ENCODE measurements at regions not wholly inside any gene's neighbourhood (a gene's known extent, or its start where the extent isn't known, plus 50 kb on each side); places are given as distances from the start of the nearest gene placed in this dataset.

DNA sequence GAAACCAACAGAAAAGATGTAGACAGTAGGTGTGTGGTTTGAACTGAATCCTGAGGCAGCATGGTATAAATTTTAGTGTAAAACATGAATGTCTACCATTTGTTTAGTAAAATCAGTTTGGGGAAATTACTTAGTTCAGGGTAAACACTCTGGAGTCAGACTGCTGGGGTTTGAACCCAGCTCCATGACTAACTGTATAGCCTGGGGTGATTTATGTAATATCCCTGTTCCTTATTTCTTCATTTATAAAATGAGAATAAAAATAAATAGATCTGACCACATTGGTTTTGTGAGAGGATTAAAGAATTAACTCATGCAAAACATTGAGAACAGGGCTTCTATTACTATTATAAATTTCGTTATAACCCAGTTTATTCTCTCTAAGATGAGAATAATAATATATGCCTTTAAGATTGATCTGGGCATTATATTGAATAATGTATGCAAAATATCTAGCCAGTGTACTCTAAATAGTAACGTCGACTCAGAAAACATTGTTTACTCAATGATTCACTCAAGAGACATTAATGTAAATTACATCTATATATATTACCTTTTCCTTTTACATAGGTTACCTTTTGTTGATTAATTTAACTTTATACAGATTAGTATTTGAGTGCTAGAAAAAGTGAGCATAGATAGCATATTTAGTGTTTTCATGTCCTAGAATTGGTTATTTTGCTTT is 120.6 kb upstream of the KCNJ16 start:
- no peak for DNase-seq

DNA sequence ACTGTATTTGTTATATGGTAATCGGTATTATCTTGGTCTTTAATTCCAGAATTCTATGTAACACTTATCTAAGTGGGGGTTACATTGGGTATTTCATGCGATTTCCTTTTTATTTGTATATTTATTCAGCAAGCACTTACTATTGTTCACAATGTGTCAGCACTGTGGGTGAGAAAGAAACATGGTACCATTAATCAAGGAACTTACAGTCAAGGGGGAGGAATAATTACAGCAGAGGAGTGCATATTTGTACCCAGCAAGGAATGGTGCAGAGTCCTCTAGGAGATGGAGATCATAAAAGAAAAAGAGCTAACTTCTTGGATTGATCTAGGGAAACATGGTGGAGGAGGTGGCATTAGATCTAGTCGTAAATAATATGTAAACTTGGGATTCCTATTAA is 117.0 kb upstream of the KCNJ16 start:
- DNase-seq: no peak

DNA sequence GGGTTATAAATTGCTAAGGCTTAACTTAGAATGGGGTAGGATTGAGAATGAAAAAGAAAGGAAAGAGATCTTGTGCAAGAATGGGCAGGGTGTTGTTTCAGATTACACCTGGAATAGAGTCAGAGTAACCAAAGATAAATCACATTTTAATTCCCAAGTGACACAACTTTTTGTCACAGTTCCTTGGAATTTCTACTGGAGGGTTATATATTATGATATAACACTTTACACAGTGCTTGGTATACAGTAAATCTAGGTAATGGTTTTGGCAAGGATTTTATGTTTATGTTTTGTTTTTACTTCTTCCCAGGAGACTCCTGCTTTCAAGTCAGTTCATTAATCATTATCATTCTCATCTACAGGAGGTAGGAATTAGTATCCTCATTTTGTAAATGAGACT is 115.7 kb upstream of the KCNJ16 start:
- DNase-seq: no peak

DNA sequence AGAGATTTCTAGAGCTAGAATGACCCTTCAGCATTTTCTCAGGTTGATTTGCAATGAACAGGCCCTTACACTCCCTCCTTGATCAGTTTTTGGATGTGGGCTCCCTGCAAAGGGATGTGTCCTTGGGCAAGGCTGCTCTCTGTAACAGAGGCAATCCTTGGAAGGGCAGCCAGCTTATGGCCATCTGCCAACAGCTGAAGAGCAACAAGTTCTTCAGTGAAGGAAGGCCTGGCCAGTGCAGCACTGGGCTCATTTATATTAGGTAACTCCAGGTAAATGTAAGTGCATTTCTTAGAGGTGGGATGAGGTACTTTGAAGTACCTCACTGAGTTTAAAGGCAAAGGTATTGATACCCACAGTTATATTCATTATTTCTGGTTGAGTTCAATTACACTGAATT is 114.3 kb upstream of the KCNJ16 start:
- DNase-seq: peak in 1 of 2 experiments; percentile 3

DNA sequence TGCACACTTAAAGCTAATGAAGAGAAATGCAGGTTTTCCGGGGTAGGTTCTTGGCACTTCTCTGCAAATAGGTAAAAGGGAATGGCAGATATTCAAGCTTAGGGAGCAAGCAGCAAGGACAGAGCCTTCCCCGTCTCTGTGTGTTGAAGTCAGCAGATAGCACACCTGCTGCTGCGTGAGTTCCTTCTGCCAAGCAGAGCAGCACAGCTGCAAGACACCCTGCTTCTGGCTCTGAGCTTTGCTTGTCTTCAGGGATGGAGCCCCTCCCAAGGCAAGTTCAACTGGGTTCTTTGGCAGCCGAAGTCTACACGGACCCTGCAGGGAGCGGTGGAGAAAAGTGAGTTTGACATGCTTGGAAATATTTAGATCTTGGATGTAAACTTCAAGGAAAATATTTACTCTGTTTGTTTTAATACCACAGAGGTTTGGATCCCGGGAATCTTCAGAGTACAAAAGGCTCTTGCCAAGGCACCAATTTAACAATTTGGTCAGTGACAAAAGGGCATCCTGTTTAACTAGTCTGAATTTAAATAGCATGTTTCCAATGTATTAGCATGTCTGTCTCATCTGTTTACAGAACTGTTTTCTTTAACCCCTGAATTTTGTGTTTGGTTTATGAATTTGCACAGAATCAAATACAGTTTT is 113.4 kb upstream of the KCNJ16 start:
- no peak for DNase-seq

DNA sequence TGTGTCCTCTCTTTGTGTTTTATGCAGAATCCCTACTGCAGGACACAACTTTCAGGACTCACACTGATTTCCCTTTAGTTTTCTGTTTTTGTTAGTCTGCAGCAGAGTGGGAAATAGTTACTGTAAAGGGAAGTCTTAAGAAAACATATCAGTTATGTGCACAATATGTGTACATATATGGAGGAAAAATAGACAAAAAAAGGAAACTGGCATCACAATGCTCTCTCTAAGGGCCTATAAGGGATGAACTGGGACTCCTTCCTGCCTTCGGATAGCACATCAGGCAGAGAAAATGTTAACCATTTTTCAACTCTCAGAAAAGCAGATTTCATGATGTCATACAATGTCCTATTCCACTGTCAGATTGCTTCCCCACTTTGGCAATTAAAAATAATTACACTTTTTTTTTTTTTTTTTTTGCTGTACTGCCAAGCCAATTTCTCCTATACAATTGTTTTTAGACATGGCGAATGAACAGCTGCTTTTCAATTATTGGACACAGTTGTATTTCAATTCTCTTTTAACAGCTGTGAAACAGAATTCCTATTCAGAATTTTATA is 112.5 kb upstream of the KCNJ16 start:
- DNase-seq: no peak

DNA sequence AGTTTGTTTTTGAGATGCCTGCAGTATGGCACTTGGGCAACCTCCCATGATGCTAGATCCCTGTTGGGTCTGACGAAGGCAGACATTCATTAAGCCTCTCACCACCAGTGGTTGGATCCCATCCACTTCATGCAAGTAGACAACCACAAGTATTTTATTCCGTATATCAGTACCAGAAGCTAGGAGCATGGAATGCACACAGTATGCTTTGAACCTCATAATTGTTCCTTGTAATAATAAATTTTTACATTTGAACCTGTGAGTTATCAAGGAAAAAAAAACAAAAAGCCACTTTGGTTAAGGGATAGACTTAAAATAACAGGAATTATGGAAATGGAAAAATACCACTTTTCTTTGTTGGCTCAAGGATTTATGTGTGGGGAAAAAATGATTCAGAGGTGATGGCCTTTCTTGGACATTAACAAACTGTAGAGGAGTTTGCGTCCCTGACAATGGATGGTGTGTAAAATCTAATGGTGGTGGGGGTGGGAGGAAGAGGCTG is 107.1 kb upstream of the KCNJ16 start:
- DNase-seq: no peak

DNA sequence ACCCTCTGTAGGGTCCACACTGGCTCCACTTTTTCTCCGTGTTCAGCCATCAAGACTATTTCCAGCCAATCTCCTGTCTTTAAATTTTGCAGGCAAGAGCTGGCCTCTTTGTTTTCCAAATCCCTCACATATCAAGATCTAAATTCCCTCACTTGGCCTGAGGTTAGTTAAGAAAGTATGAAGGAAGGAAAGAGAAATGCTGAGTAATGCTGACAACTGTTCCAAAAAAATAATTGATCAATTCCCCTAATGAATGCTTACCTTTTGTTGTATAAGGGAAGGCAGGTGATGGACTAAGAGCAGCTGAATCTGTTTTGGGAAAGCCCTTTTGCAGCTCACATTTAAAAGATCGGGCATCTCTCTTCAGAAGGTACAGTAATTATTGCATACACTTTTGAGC is 105.1 kb upstream of the KCNJ16 start:
- DNase-seq: no peak

DNA sequence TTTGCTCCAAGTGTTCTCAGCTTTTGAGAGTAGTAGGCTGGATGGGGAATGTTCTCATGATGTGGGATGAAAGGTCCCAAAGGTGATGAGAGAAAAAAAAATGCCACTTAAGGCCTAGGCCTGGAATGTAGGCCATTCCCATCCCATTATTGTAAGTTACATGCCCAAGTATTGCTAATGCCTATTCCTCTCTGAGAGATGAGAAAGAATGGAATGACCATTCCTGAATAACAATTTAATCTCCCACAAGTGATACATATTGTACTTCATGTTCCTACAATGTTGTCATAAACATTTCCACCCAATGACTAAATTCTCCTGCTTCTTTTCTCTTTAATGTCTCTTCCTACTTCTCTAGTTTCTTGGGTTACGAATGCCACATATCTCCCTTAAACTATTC is 102.8 kb upstream of the KCNJ16 start:
- no peak for DNase-seq

DNA sequence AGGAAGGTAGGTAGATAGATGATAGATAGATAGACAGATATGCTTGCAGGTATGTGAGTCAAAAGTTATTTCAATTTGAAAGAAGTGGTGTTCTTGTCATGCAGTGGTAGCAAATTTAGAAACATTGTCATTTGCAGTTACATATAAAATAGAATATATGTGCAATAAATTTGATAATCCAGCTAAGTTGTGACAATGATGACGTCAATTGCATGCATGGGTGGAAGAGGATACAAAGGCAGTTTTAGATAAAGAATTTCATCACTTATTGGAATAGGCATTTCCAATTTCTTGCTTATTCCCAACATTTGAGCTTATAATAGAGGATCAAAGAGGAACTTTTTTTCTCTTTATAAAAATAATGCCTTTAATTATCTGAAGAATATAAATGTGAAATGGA is 99.2 kb upstream of the KCNJ16 start:
- no peak for DNase-seq

DNA sequence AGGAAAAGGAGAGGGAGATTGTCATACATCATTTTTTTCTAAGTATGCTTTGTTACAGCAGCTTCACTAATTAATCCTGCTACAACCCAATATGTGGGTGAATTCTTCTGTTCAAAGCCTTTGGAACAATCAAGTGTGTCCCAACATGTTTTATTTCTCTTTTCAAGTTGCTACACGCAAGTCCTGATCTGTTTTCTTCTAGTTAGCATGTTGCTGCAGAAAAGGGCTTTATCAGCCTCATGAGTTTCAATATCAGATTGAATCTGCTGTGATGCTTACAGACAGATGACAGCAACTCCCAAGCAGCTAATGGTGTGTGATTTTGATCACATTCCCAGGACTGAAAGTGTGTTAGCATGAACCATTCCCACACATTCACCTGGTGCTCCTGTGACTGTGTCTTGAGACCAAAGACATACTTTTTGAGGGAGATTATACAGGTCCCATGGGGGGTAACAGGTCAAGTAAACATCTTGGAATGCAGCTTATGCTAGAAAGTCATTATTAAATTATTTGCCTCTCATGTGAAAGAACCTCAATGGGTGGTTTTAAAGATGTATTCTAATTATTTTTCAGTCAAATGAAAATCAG is 96.9 kb upstream of the KCNJ16 start:
- no peak for DNase-seq

DNA sequence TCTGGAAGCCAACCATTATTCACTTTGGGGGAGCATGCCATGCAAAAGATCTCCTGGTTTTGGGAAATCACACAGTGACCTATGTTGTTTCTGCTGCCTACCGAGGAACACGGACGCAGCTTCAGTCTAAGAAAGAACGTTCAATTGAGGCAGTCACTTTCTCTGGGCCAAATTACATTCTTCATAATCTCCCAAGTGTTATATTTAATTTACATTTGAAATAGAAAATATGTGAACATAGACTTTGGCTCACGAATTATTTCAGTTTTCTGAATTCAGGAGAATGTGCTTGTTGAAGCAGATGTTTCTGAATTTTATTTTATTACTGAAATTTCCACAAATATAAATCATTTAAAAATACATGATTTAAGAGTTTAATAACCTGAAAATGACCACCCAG is 93.6 kb upstream of the KCNJ16 start:
- no peak for DNase-seq

DNA sequence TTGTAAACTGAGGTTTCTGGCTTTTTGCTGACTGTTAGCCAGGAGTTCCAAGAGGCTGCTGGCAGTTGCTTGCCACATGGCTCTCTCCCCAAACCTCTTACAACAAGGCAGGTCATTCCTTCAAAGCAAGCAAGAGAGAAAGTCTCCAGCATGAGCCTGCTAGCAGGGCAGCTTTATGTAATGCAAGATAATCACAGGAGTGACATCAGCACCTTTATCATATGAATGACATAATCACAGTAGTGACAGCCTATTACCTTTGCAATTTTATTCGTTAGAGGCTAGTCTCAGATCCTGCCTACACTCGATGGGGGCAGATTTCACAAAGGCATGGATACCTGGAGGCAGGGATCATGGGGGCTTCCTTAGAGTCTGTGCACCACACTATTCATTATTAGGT is 79.5 kb upstream of the KCNJ16 start:
- DNase-seq: no peak

DNA sequence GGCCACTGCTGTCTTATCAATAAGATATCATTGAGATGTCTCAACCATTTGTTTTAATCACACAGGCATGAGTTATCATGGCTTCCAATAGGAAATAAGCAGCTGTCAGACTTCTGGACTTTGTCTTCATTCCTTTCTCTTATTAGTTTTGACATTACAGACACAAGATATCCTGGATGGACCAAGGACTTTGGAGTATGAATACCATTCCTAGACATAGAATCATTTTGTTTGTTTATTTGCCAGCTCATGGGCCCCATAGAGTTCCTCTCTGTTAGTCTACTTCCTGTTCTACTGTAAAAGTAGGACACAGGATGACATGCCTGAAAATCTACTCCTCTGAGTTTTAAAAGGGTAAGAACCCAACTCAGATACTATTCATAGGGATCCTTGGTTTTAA is 77.7 kb upstream of the KCNJ16 start:
- DNase-seq: no peak

DNA sequence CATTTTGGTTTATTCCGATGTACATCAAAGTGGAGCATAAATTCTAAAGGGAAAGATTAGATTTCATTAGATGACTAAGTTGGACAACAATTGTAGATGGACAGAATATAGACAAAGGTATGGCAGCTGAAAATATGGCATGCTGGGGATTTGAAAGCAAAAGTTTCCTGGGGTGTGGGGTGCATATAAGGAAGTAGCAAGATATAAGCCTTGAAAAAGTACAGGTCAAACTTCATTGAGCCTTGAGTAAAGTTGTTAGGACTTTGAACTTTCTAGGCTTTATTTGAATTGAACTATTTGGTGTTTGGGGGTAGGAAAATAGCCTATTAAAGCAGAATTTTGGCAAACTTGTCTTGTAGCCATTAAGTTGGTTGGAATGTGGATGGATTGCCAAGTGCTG is 75.8 kb upstream of the KCNJ16 start:
- DNase-seq: no peak

DNA sequence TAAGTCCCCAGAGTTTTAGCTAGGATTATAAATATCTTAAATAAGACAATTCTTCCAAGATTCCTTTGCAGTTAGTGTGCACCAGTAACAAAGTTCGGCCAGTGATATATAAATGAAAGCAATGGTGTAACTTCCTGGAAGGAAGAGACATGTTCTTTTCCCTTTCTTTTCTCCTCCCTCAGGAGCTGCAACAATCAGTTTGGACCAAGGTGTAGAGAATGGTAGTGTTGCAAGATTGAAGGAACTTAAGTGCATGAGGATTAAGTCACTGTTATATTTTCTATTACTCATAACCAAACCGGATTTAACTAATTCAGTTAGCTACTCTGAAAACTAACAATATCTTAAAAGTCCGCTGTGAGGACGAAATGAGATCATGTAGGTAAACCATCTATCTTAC is 68.9 kb upstream of the KCNJ16 start:
- DNase-seq: no peak

DNA sequence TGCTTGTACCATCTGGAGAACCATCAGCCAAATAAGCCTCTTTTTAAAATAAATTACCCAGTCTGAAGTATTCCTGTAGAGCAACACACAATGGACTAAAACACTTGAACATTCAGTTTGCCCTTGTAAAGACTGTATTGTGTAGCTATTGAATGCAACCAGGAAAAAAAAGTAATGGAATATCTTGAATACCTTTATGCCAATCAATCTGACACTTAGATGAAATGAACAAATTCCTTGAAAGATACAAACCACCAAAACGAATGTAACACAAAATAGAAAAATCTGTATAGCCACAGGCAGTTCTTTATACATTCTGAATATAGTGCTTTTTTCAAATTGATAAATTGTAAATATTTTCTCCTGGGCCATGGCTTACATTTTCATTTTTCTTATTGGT is 63.3 kb upstream of the KCNJ16 start:
- peak in 1 of 2 experiments; percentile 56 for DNase-seq

DNA sequence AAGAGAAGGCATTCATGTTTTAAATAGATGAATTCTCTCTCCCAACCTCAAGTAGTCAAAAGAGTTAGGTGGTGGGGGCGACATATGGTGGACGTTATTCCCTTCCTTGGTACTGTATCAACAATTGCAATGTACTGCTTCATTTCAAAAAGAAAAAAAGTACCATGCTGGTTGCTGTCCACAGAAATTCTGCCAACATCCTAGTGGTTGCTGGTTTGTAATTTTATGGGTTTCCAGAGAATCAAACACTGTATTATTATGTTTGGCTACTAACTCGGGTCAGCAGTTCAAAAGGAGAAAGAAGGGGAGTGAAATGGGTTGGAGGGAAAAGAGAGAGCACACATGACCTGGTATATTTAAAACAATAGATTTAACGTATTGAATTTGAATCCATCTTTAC is 61.1 kb upstream of the KCNJ16 start:
- no peak for DNase-seq

DNA sequence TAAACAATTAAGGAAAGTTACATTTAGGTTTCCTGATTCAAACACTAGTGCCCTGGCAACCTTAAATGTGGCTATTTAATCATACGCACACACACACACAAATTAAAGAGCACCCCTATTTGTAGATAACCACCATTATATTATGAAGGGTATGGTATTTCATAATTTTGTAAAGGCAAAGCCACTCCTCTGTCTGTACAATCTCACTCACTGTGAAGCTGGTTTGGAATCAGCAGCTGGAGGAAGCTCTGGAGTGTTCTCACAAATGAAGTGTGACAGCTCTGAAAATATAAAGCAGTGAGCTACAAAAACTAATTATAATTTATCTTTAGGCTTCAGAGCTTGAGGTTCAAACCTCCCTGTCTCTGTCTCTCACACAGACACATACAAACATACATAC is 57.9 kb upstream of the KCNJ16 start:
- no peak for DNase-seq

DNA sequence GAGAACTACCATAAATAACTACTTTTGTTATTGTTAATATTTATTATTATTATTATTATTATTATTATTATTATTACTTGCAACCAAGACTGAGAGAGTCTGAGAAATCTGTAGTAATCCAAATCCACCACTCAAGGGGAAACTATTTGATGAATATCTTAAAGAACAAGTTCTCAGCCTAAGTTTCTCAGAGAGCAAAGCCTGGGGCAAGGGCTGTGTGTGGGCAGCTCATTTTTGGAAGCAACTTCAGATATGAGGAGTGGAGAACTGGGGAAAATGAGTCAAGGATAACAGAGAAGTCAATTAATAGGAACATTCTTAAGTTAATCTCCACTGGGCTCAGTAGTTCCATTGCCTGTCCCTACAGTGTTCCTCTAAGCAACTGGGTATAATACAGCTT is 57.1 kb upstream of the KCNJ16 start:
- no peak for DNase-seq

DNA sequence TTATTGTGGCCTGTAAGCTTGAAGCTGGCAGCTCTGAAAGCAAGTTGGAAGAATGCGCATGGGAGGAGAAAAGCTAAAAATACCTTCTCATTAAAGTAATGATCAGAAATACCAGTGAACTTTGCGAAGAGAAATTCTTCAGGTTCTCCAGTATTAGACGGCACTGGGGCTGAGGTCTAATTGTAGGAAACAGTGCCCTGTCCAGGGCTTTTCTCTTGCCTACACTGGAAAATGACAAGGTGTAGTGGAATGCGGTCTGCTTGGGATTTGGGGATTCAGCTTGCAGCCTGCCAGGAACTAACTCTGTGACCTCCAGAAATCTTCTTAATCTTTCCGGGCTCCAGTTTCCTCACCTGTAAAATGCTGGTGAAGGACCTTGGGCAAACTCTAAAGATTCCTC is 53.3 kb upstream of the KCNJ16 start:
- no peak for DNase-seq

DNA sequence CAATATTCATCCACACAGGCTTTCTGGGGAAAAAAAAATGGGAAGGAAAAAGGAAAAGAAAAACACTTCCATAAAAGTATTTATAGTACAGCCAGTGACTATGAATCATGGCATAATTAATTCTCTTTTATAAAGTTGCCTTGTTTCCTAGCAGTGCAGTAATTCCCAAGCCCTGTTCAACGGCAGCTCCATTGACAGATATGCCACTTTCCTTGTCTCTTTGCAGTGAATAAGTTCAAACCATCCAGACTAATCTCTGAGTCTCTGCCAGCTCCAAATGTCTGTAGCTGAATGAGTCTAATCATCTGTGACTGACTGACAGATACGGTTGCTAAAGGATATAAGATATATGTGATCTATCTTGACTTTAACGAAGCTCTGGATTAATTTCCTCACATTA is 52.9 kb upstream of the KCNJ16 start:
- no peak for DNase-seq

DNA sequence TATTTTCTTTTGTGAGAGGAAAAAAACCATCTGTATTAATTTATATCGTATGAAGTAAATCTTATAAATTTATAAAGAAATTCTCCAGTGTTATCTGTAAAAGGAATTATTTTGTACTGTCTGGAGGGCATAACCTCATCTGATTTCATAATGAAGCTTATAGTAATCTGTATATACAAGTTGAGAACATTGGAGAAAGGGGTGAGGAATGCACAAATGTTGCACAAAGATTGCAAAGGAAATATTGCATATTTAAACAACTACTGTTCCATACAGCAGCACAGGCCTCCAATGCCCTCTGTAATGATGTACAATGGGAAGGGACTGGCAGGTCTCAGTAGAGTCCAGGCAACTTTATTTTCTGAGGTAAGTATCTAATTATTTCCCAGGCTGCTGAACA is 50.8 kb upstream of the KCNJ16 start:
- DNase-seq: no peak

Measured in NCI-H524 (cell line).